ENCODE measurements at regions not wholly inside any gene's neighbourhood (a gene's known extent, or its start where the extent isn't known, plus 50 kb on each side); places are given as distances from the start of the nearest gene placed in this dataset.

DNA sequence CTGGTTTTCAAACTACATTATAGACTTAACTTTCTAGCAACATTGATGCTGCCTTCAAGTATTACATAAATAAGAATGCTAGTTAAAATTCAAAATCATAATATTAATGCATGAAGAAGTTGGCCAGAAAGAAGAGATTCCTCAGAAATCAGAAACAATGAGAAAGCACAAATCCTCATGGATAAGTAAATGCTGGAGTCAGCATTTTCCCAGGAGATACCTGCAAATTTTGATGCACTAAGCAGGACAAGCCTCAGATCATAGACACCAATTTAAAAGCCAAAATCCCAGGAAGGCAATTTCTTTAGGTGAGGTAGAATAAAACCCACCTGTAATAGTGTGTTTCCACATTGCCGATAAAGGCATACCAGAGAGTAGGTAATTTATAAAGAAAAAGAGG lies 305.2 kb upstream of the TBX18 start:
- in situ Hi-C loops (cut with HindIII; ENCODE audit: low pct_unique_long_range_greater_than_20kb, low sequenced_read_pairs): no loop called here
- no peak overlapping the region for H3K4me3 ChIP-seq (ENCODE audit: low read depth in 2 of 2, low read length in 2 of 2)
- BruUV-seq (replicated peaks): no TSS peak
- H3K4me1 ChIP-seq (ENCODE audit: control insufficient read depth, insufficient read depth, low read length): no peaks in the 10 kb centered on the region
- no peak overlapping the region for H3K27ac ChIP-seq (ENCODE audit: low read length)
- no peaks in the 10 kb centered on the region for H3K27me3 ChIP-seq (ENCODE audit: control insufficient read depth, insufficient read depth, low read length)
- ChIA-PET POLR2A (no interaction called here), CTCF (no interaction called here)
- no peak for ATAC-seq
- intact Hi-C loops (cut with micrococcal nuclease; ENCODE audit: unreplicated experiment): no loop called here
- no peaks in the 10 kb centered on the region for H3K36me3 ChIP-seq (ENCODE audit: control insufficient read depth, insufficient read depth, low read length)
- no peaks in the 10 kb centered on the region for H3K9me3 ChIP-seq (ENCODE audit: control insufficient read depth, insufficient read depth, low read depth, low read length)
- no peak for DNase-seq (ENCODE audit: low read depth, low spot score)
- TF ChIP-seq, protein P1, sequence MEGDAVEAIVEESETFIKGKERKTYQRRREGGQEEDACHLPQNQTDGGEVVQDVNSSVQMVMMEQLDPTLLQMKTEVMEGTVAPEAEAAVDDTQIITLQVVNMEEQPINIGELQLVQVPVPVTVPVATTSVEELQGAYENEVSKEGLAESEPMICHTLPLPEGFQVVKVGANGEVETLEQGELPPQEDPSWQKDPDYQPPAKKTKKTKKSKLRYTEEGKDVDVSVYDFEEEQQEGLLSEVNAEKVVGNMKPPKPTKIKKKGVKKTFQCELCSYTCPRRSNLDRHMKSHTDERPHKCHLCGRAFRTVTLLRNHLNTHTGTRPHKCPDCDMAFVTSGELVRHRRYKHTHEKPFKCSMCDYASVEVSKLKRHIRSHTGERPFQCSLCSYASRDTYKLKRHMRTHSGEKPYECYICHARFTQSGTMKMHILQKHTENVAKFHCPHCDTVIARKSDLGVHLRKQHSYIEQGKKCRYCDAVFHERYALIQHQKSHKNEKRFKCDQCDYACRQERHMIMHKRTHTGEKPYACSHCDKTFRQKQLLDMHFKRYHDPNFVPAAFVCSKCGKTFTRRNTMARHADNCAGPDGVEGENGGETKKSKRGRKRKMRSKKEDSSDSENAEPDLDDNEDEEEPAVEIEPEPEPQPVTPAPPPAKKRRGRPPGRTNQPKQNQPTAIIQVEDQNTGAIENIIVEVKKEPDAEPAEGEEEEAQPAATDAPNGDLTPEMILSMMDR (IDR thresholded peaks at IDR 0.05): no peak
- no peak for TF ChIP-seq SIN3A (IDR thresholded peaks at IDR 0.05; ENCODE audit: borderline replicate concordance, insufficient read depth, low read depth, low read length)
- no peak for TF ChIP-seq POLR2AphosphoS5 (IDR thresholded peaks at IDR 0.05; ENCODE audit: low read depth, low read length)
- TF ChIP-seq, protein P2, sequence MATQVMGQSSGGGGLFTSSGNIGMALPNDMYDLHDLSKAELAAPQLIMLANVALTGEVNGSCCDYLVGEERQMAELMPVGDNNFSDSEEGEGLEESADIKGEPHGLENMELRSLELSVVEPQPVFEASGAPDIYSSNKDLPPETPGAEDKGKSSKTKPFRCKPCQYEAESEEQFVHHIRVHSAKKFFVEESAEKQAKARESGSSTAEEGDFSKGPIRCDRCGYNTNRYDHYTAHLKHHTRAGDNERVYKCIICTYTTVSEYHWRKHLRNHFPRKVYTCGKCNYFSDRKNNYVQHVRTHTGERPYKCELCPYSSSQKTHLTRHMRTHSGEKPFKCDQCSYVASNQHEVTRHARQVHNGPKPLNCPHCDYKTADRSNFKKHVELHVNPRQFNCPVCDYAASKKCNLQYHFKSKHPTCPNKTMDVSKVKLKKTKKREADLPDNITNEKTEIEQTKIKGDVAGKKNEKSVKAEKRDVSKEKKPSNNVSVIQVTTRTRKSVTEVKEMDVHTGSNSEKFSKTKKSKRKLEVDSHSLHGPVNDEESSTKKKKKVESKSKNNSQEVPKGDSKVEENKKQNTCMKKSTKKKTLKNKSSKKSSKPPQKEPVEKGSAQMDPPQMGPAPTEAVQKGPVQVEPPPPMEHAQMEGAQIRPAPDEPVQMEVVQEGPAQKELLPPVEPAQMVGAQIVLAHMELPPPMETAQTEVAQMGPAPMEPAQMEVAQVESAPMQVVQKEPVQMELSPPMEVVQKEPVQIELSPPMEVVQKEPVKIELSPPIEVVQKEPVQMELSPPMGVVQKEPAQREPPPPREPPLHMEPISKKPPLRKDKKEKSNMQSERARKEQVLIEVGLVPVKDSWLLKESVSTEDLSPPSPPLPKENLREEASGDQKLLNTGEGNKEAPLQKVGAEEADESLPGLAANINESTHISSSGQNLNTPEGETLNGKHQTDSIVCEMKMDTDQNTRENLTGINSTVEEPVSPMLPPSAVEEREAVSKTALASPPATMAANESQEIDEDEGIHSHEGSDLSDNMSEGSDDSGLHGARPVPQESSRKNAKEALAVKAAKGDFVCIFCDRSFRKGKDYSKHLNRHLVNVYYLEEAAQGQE (IDR thresholded peaks at IDR 0.05; ENCODE audit: insufficient read depth in 1 of 2, low read depth in 2 of 2, low read length in 1 of 2): no peak
- TF ChIP-seq TCF7L2 (IDR thresholded peaks at IDR 0.05; ENCODE audit: low read depth, low read length): no peak

DNA sequence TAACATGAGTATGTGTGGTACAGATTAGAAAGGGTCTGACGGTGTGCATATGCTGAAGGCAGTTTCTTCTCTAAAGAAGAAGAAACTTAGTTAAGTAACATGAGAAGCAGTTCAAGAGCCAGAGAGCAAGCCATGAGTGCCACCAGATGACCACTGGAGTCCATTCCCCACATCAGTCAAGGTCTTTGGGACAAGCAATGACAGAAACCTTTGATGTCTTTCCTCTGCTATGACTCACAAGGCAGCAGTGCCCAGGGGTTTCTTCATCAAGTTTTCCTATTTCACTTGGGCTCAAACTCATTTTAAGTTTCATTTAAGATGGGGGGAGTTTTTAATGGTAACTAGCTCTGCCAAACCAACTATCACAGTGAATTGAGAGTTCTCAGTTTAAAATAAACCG lies 303.8 kb upstream of the TBX18 start:
- H3K9me3 ChIP-seq (ENCODE audit: control insufficient read depth, insufficient read depth, low read depth, low read length): no peaks in the 10 kb centered on the region
- H3K4me1 ChIP-seq (ENCODE audit: control insufficient read depth, insufficient read depth, low read length): no peaks in the 10 kb centered on the region
- POLR2A ChIA-PET: no interaction called here
- TF ChIP-seq POLR2AphosphoS5 (IDR thresholded peaks at IDR 0.05; ENCODE audit: low read depth, low read length) (no peak), SIN3A (IDR thresholded peaks at IDR 0.05; ENCODE audit: borderline replicate concordance, insufficient read depth, low read depth, low read length) (no peak), TCF7L2 (IDR thresholded peaks at IDR 0.05; ENCODE audit: low read depth, low read length) (no peak)
- TF ChIP-seq, protein P2 (IDR thresholded peaks at IDR 0.05; ENCODE audit: insufficient read depth in 1 of 2, low read depth in 2 of 2, low read length in 1 of 2): no peak
- TF ChIP-seq, protein P1 (IDR thresholded peaks at IDR 0.05): no peak
- no peak overlapping the region for H3K27ac ChIP-seq (ENCODE audit: low read length)
- CTCF ChIA-PET: no interaction called here
- intact Hi-C loops (cut with micrococcal nuclease; ENCODE audit: unreplicated experiment): no loop called here
- in situ Hi-C loops (cut with HindIII; ENCODE audit: low pct_unique_long_range_greater_than_20kb, low sequenced_read_pairs): no loop called here
- no TSS peak for BruUV-seq (replicated peaks)
- H3K4me3 ChIP-seq (ENCODE audit: low read depth in 2 of 2, low read length in 2 of 2): no peak overlapping the region
- no peaks in the 10 kb centered on the region for H3K27me3 ChIP-seq (ENCODE audit: control insufficient read depth, insufficient read depth, low read length)
- DNase-seq (ENCODE audit: low read depth, low spot score) (no peak), ATAC-seq (no peak)
- no peaks in the 10 kb centered on the region for H3K36me3 ChIP-seq (ENCODE audit: control insufficient read depth, insufficient read depth, low read length)
